HEK293 (cell line): ENCODE measurements at regions not wholly inside any gene's neighbourhood (a gene's known extent, or its start where the extent isn't known, plus 50 kb on each side); places are given as distances from the start of the nearest gene placed in this dataset.

Experiments
- CTCF ChIP-seq: fragments of 450-650 bp; formaldehyde crosslinking; IDR thresholded peaks from 2 replicates; pipeline ENCODE4 v1.5.1; 2016; ENCODE audit warnings: missing biosample characterization, missing genetic modification characterization
- SALL2 ChIP-seq: fragments of 450-650 bp; formaldehyde crosslinking; IDR thresholded peaks from 2 replicates; pipeline ENCODE4 v1.5.0; 2017; ENCODE audit warnings: missing biosample characterization, mild to moderate bottlenecking, missing genetic modification characterization, borderline replicate concordance
- TCF7L2 ChIP-seq: IDR thresholded peaks from 2 replicates; pipeline ENCODE4 v1.6.1; 2011; ENCODE audit warnings: low read depth, mild to moderate bottlenecking, inconsistent platforms, low read length, moderate library complexity, borderline replicate concordance
- YY1 ChIP-seq: fragments of 450-650 bp; formaldehyde crosslinking; IDR thresholded peaks from 2 replicates; pipeline ENCODE4 v1.5.1; 2018; ENCODE audit warnings: missing biosample characterization, missing genetic modification characterization
- ZFP3 ChIP-seq: fragments of 450-650 bp; formaldehyde crosslinking; IDR thresholded peaks from 2 replicates; pipeline ENCODE4 v1.5.1; 2016; ENCODE audit warnings: low read depth, missing biosample characterization, missing genetic modification characterization
- ZNF24 ChIP-seq: fragments of 450-650 bp; formaldehyde crosslinking; IDR thresholded peaks from 2 replicates; pipeline ENCODE4 v1.5.1; 2016; ENCODE audit warnings: missing biosample characterization, missing genetic modification characterization
- ZNF274 ChIP-seq, 2 experiments: fragments of 200-500 bp in 1 of 2; fragments of 450-650 bp in 1 of 2; sonication (Bioruptor generic) in 1 of 2; formaldehyde crosslinking in 1 of 2; IDR thresholded peaks; 2 replicates each; pipeline versions ENCODE4 v1.5.1 to v1.6.1; 2014 to 2016; ENCODE audit warnings: borderline replicate concordance in 1 of 2, inconsistent platforms in 1 of 2, low read length in 1 of 2, missing biosample characterization in 1 of 2, missing genetic modification characterization in 1 of 2
- ZNF596 ChIP-seq: fragments of 450-650 bp; IDR thresholded peaks from 2 replicates; pipeline ENCODE4 v1.5.0; 2018; ENCODE audit warnings: missing biosample characterization, mild to moderate bottlenecking, missing genetic modification characterization, moderate library complexity
- TF ChIP-seq, protein P1 (sequence below): sonication (generic); formaldehyde crosslinking; IDR thresholded peaks from 2 replicates; pipeline ENCODE4 v1.8.1; 2022; ENCODE audit warnings: mild to moderate bottlenecking, moderate library complexity, missing genetic modification reagents
- TF ChIP-seq, protein P2 (sequence below): fragments of 450-650 bp; IDR thresholded peaks from 2 replicates; pipeline ENCODE4 v1.5.1; 2018; ENCODE audit warnings: missing biosample characterization, missing genetic modification characterization
- TF ChIP-seq, protein P3 (sequence below): fragments of 450-650 bp; formaldehyde crosslinking; IDR thresholded peaks from 2 replicates; pipeline ENCODE4 v1.5.1; 2016; ENCODE audit warnings: missing biosample characterization, missing genetic modification characterization

DNA sequence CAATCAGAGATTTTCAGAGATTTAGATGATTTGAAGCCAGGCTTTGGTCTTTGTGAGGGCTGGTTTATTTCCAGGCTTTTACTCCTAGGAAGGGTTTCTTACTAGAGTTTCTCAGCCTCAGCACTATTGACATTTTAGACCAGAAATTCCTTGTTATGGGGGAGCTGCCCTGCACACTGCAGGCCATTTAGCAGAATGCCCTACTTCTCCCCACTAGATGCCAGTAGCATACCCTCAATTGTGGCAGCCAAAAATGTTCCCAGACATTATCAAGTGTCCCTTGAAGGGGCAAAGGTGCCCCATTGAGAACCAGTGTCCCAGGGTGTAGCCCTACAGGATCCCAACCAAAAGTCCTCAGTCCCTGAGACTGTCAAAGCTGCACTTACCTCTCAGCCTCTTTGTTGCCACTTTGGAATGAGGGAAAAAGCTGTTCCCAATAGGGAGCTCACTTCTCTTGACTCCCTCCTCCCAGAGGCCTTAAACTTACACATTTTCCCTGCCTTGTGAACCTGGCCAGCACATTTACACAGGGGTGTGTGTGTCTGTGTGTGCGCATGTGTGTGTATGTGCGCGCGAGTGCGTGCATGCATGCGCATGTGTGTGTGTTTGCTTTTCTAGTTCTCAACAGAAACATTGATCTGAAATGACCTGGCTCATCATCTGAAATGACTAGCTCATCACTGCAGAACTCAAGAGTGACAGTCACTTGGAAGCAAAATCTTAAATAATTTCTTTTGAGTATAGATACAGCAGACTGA is 231.4 kb downstream of the QDPR start:
- TF ChIP-seq TCF7L2 (no peak), ZNF274 (IDR thresholded peaks at IDR 0.05; ENCODE audit: low read length) (no peak), ZNF274 (tag by site-specific recombination; IDR thresholded peaks at IDR 0.05; ENCODE audit: borderline replicate concordance) (no peak), ZNF596 (tag by site-specific recombination) (no peak), ZNF24 (tag by site-specific recombination) (no peak), CTCF (tag by site-specific recombination) (no peak), ZFP3 (tag by site-specific recombination) (no peak), SALL2 (tag by site-specific recombination) (no peak), YY1 (no peak)
- TF ChIP-seq, protein P1, sequence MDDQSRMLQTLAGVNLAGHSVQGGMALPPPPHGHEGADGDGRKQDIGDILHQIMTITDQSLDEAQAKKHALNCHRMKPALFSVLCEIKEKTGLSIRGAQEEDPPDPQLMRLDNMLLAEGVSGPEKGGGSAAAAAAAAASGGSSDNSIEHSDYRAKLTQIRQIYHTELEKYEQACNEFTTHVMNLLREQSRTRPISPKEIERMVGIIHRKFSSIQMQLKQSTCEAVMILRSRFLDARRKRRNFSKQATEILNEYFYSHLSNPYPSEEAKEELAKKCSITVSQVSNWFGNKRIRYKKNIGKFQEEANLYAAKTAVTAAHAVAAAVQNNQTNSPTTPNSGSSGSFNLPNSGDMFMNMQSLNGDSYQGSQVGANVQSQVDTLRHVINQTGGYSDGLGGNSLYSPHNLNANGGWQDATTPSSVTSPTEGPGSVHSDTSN = no peak
- TF ChIP-seq, protein P2, sequence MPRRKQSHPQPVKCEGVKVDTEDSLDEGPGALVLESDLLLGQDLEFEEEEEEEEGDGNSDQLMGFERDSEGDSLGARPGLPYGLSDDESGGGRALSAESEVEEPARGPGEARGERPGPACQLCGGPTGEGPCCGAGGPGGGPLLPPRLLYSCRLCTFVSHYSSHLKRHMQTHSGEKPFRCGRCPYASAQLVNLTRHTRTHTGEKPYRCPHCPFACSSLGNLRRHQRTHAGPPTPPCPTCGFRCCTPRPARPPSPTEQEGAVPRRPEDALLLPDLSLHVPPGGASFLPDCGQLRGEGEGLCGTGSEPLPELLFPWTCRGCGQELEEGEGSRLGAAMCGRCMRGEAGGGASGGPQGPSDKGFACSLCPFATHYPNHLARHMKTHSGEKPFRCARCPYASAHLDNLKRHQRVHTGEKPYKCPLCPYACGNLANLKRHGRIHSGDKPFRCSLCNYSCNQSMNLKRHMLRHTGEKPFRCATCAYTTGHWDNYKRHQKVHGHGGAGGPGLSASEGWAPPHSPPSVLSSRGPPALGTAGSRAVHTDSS (tag by site-specific recombination) = no peak
- TF ChIP-seq, protein P3, sequence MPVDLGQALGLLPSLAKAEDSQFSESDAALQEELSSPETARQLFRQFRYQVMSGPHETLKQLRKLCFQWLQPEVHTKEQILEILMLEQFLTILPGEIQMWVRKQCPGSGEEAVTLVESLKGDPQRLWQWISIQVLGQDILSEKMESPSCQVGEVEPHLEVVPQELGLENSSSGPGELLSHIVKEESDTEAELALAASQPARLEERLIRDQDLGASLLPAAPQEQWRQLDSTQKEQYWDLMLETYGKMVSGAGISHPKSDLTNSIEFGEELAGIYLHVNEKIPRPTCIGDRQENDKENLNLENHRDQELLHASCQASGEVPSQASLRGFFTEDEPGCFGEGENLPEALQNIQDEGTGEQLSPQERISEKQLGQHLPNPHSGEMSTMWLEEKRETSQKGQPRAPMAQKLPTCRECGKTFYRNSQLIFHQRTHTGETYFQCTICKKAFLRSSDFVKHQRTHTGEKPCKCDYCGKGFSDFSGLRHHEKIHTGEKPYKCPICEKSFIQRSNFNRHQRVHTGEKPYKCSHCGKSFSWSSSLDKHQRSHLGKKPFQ (tag by site-specific recombination) = no peak
